Naive thymus-derived CD4-positive, alpha-beta T cell (primary cell): ENCODE measurements at regions not wholly inside any gene's neighbourhood (a gene's known extent, or its start where the extent isn't known, plus 50 kb on each side); places are given as distances from the start of the nearest gene placed in this dataset.

Experiments used
- ATAC-seq: fragments of 150-1000 bp; cut with Tn5 transposase; 2 replicates; pipeline ENCODE4 v1.10.0; 2021; ENCODE audit warnings: mild to moderate bottlenecking, moderate library complexity
- CTCF ChIA-PET: fragments of 350-600 bp; sonication (Branson Sonifier 250); formaldehyde crosslinking; loops from one replicate; lab custom pipeline; 2021; ENCODE audit warnings: antibody characterized with exemption; lab: Charles Lee
- POLR2A ChIA-PET: fragments of 350-600 bp; sonication (Branson Sonifier 250); formaldehyde crosslinking; loops from one replicate; lab custom pipeline; 2021; ENCODE audit warnings: antibody characterized with exemption, inconsistent platforms; lab: Charles Lee
- DNase-seq, 9 donors: peaks; one replicate each; pipeline versions ENCODE4 v3.0.0 to v3.0.0-alpha.2; 2020 to 2022; ENCODE audit warnings: mixed read lengths in 1 of 9
- H3K27ac ChIP-seq: one replicate; pipeline ENCODE4 v1.7.0; 2013; ENCODE audit warnings: mild to moderate bottlenecking, low read depth, low read length, moderate library complexity
- H3K27me3 ChIP-seq, 2 donors: one replicate each; pipeline ENCODE4 v1.7.0; 2013; ENCODE audit warnings: low read length in 2 of 2, mild to moderate bottlenecking in 2 of 2, moderate library complexity in 2 of 2; ENCODE audit not compliant: control insufficient read depth in 2 of 2, insufficient read depth in 2 of 2
- H3K36me3 ChIP-seq, 3 experiments: 1 replicate in 2 of 3; 2 replicates in 1 of 3; pipeline ENCODE4 v1.7.0; 2013; ENCODE audit warnings: low read length in 3 of 3, mild to moderate bottlenecking in 3 of 3, moderate library complexity in 1 of 3; ENCODE audit not compliant: insufficient read depth in 3 of 3, control insufficient read depth in 2 of 3
- H3K4me1 ChIP-seq, 2 donors: one replicate each; pipeline ENCODE4 v1.7.0; 2013; ENCODE audit warnings: low read length in 2 of 2, mild to moderate bottlenecking in 2 of 2, moderate library complexity in 1 of 2; ENCODE audit not compliant: control insufficient read depth in 2 of 2, insufficient read depth in 2 of 2
- H3K4me3 ChIP-seq: 2 replicates; pipeline ENCODE4 v1.7.0; 2013; ENCODE audit warnings: mild to moderate bottlenecking, low read length
- H3K9me3 ChIP-seq, 3 experiments: 1 replicate in 2 of 3; 2 replicates in 1 of 3; pipeline ENCODE4 v1.7.0; 2013; ENCODE audit warnings: low read length in 3 of 3; ENCODE audit not compliant: control insufficient read depth in 2 of 3
- H3K27ac Mint-ChIP-seq, 9 donors: one replicate each; pipeline ENCODE4 v1.8.0; 2020 to 2022; ENCODE audit warnings: mixed read lengths in 9 of 9, mild to moderate bottlenecking in 8 of 9, moderate library complexity in 5 of 9, inconsistent platforms in 2 of 9
- H3K27me3 Mint-ChIP-seq, 5 donors: one replicate each; pipeline ENCODE4 v1.8.0; 2021 to 2022; ENCODE audit warnings: mixed read lengths in 5 of 5, mild to moderate bottlenecking in 1 of 5
- H3K36me3 Mint-ChIP-seq, 5 donors: one replicate each; pipeline ENCODE4 v1.8.0; 2020 to 2022; ENCODE audit warnings: mixed read lengths in 5 of 5, mild to moderate bottlenecking in 3 of 5, inconsistent platforms in 1 of 5
- H3K4me1 Mint-ChIP-seq, 7 donors: one replicate each; pipeline ENCODE4 v1.8.0; 2020 to 2022; ENCODE audit warnings: mixed read lengths in 7 of 7, mild to moderate bottlenecking in 3 of 7, inconsistent platforms in 1 of 7
- H3K4me3 Mint-ChIP-seq, 10 donors: one replicate each; pipeline ENCODE4 v1.8.0; 2020 to 2022; ENCODE audit warnings: mild to moderate bottlenecking in 10 of 10, mixed read lengths in 10 of 10, moderate library complexity in 6 of 10, inconsistent platforms in 2 of 10
- H3K9me3 Mint-ChIP-seq, 11 donors: one replicate each; pipeline ENCODE4 v1.8.0; 2020 to 2022; ENCODE audit warnings: mixed read lengths in 11 of 11, mild to moderate bottlenecking in 4 of 11, inconsistent platforms in 1 of 11, moderate library complexity in 1 of 11
- intact Hi-C, 2 donors: fragments of 100-400 bp; cut with micrococcal nuclease; formaldehyde crosslinking; loops; one replicate each; pipeline ENCODE4 v1.15.1; 2023

- H3K9me3 Mint-ChIP-seq: peaks cover 2 to 20% (median 12%) of the 10 kb centered on the region in 11 donors
- no peaks in the 10 kb centered on the region for H3K36me3 Mint-ChIP-seq
- no peaks in the 10 kb centered on the region for H3K4me1 Mint-ChIP-seq
- no peak overlapping the region for H3K27ac ChIP-seq
- no peaks in the 10 kb centered on the region for H3K9me3 ChIP-seq
- CTCF ChIA-PET: no interaction called here
- H3K27me3 ChIP-seq: no peaks in the 10 kb centered on the region
- no peaks in the 10 kb centered on the region for H3K27me3 Mint-ChIP-seq
- DNase-seq (no peak), ATAC-seq (no peak)
- H3K27ac Mint-ChIP-seq: no peak overlapping the region
- no peaks in the 10 kb centered on the region for H3K4me1 ChIP-seq
- intact Hi-C loops: no loop called here
- H3K36me3 ChIP-seq: no peaks in the 10 kb centered on the region
- H3K4me3 ChIP-seq: no peak overlapping the region
- POLR2A ChIA-PET: no interaction called here
- H3K4me3 Mint-ChIP-seq: no peak overlapping the region
Observed at GRCh38 chr2:51888120-51888519, 856.2 kb upstream of the NRXN1 start.

DNA sequence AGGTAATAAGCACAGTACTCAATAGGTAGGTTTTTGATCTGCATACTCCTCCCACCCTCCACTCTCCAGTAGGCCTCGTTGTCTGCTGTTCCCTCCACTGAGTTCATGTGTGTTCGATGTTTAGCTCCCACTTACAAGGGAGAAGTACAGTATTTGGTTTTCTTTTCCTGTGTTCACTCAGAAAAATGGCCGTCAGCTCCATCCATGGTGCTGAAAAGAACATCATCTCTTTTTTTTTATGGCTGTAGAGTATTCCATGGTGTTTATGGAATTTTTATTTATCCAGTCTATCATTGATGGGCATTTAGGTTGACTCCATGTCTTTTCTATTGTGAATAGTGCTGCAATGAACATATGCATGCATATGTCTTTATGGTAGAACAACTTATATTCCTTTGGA lies 849.7 kb upstream of the NRXN1 start:
- CTCF ChIA-PET: no interaction called here
- Mint-ChIP-seq H3K27me3 (no peaks in the 10 kb centered on the region), H3K36me3 (no peaks in the 10 kb centered on the region)

DNA sequence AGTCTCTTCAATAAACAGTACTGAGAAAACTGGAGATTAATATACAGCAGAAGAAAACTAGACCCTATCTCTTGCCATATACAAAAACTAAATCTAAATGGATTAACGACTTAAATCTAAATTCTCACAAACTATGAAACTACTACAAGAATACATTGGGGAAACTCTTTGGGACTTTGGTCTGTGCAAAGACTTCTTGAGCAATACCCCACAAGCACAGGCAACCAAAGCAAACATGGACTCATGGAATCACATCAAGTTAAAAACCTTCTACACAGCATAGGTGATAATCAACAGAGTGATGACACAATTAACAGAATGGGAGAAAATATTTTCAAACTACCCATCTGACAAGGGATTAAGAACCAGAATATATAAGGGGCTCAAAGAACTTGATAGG lies 848.2 kb upstream of the NRXN1 start:
- no peak overlapping the region for H3K4me3 ChIP-seq
- no peaks in the 10 kb centered on the region for H3K4me1 ChIP-seq
- ATAC-seq (no peak), DNase-seq (no peak)
- intact Hi-C loops: no loop called here
- H3K9me3 Mint-ChIP-seq: peaks cover 0 to 35% (median 11%) of the 10 kb centered on the region in 11 donors
- H3K4me3 Mint-ChIP-seq: no peak overlapping the region
- POLR2A ChIA-PET: no interaction called here
- no peaks in the 10 kb centered on the region for H3K36me3 ChIP-seq
- no peaks in the 10 kb centered on the region for H3K4me1 Mint-ChIP-seq
- peaks cover 0 to 9% (median 0%) of the 10 kb centered on the region in 3 experiments for H3K9me3 ChIP-seq
- no peaks in the 10 kb centered on the region for H3K27me3 Mint-ChIP-seq
- H3K36me3 Mint-ChIP-seq: no peaks in the 10 kb centered on the region
- H3K27ac ChIP-seq: no peak overlapping the region
- CTCF ChIA-PET: no interaction called here
- H3K27me3 ChIP-seq: no peaks in the 10 kb centered on the region
- H3K27ac Mint-ChIP-seq: no peak overlapping the region

More for the DNA sequence above, 849.7 kb upstream of the NRXN1 start:
- no peaks in the 10 kb centered on the region for H3K27me3 ChIP-seq
- POLR2A ChIA-PET: no interaction called here
- no peaks in the 10 kb centered on the region for H3K9me3 ChIP-seq
- H3K27ac ChIP-seq: no peak overlapping the region
- Mint-ChIP-seq H3K4me1 (no peaks in the 10 kb centered on the region), H3K27ac (no peak overlapping the region), H3K4me3 (no peak overlapping the region), H3K9me3 (peaks cover 0 to 37% (median 11%) of the 10 kb centered on the region in 11 donors)
- ATAC-seq: no peak
- no peak overlapping the region for H3K4me3 ChIP-seq
- intact Hi-C loops: no loop called here
- DNase-seq: no peak
- no peaks in the 10 kb centered on the region for H3K4me1 ChIP-seq
- no peaks in the 10 kb centered on the region for H3K36me3 ChIP-seq

DNA sequence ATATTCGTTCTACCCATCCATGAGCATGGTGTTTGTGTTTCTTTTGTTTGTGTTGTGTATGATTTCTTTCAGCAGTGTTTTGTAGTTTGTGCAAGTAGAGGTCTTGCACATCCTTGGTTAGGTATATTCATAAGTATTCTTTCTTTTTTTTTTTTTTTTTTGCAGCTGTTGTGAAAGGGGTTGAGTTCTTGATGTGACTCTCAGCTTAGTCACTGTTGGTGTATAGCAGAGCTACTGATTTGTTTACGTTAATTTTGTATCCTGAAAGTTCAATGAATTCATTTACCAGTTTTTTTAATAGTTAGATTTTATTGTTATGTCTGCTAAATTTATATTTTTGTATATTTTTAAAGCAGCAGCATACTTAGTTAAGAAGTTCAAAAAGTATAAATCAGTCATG lies 834.4 kb upstream of the NRXN1 start:
- Histone ChIP-seq H3K36me3 (no peaks in the 10 kb centered on the region), H3K27ac (no peak overlapping the region), H3K27me3 (no peaks in the 10 kb centered on the region), H3K9me3 (no peaks in the 10 kb centered on the region), H3K4me3 (no peak overlapping the region), H3K4me1 (no peaks in the 10 kb centered on the region)
- peaks cover 0 to 24% (median 14%) of the 10 kb centered on the region in 11 donors for H3K9me3 Mint-ChIP-seq
- ChIA-PET POLR2A (no interaction called here), CTCF (no interaction called here)
- intact Hi-C loops: no loop called here
- H3K4me3 Mint-ChIP-seq: no peak overlapping the region
- H3K4me1 Mint-ChIP-seq: no peaks in the 10 kb centered on the region
- H3K27me3 Mint-ChIP-seq: no peaks in the 10 kb centered on the region
- no peak overlapping the region for H3K27ac Mint-ChIP-seq
- no peaks in the 10 kb centered on the region for H3K36me3 Mint-ChIP-seq
- ATAC-seq (no peak), DNase-seq (no peak)

DNA sequence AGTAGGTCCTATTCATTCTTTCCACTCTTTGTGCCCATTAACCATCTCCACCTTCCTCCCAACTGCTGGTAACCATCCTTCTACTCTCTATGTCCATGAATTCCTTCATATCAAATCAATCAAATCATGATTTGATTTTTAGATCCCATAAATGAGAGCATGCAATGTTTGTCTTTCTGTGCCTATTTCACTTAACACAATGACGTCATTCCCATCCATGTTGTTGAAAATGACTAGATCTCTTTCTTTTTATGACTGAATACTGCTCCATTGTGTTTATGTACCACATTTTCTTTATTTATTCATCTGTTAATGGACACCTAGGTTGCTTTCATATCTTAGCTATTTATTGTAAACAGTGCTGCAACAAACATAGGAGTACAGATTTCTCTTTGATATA lies 827.3 kb upstream of the NRXN1 start:
- Mint-ChIP-seq H3K36me3 (no peaks in the 10 kb centered on the region), H3K27ac (no peak overlapping the region)
- POLR2A ChIA-PET: no interaction called here

DNA sequence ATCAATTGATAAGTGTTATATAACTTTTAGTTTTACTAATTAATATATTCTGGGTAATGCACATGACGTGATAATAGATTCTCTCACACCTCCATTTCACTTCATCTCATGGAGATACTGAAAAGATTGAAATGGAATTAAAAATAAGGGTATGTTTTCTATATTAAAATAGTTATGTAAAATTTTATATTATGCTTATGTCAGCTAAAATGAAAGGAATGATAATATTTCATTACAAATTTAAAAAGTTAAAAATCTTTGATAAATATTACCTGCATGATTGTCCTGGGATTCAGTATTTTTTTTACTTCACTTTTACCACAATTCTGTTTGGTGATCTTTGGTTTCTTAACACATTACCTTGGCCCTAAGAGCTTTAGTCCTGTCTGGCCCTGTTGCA lies 823.8 kb upstream of the NRXN1 start:
- no peak overlapping the region for H3K4me3 Mint-ChIP-seq
- H3K27me3 Mint-ChIP-seq: no peaks in the 10 kb centered on the region
- intact Hi-C loops: no loop called here

More for the DNA sequence above, 827.3 kb upstream of the NRXN1 start:
- Histone ChIP-seq H3K27me3 (no peaks in the 10 kb centered on the region), H3K4me1 (no peaks in the 10 kb centered on the region), H3K36me3 (no peaks in the 10 kb centered on the region), H3K9me3 (no peaks in the 10 kb centered on the region), H3K4me3 (no peak overlapping the region), H3K27ac (no peak overlapping the region)
- intact Hi-C loops: no loop called here
- DNase-seq: no peak
- no peak overlapping the region for H3K4me3 Mint-ChIP-seq
- CTCF ChIA-PET: no interaction called here
- ATAC-seq: no peak
- H3K4me1 Mint-ChIP-seq: no peaks in the 10 kb centered on the region
- H3K27me3 Mint-ChIP-seq: no peaks in the 10 kb centered on the region
- H3K9me3 Mint-ChIP-seq: peaks cover 2 to 19% (median 8%) of the 10 kb centered on the region in 11 donors

GRCh38 chr2:51846796-51847195 lies 814.9 kb upstream of the NRXN1 start:
- no peak overlapping the region for H3K27ac Mint-ChIP-seq
- H3K9me3 ChIP-seq: no peaks in the 10 kb centered on the region
- H3K4me1 ChIP-seq: no peaks in the 10 kb centered on the region
- H3K36me3 Mint-ChIP-seq: no peaks in the 10 kb centered on the region
- H3K36me3 ChIP-seq: no peaks in the 10 kb centered on the region
- CTCF ChIA-PET: no interaction called here
- no peak for ATAC-seq
- no peaks in the 10 kb centered on the region for H3K27me3 Mint-ChIP-seq
- no peak overlapping the region for H3K4me3 Mint-ChIP-seq
- no peak overlapping the region for H3K27ac ChIP-seq
- DNase-seq: no peak
- intact Hi-C loops: no loop called here
- peaks cover 0 to 31% (median 10%) of the 10 kb centered on the region in 11 donors for H3K9me3 Mint-ChIP-seq
- no peaks in the 10 kb centered on the region for H3K4me1 Mint-ChIP-seq
- H3K27me3 ChIP-seq: no peaks in the 10 kb centered on the region
- H3K4me3 ChIP-seq: no peak overlapping the region
- POLR2A ChIA-PET: no interaction called here

More for the DNA sequence above, 823.8 kb upstream of the NRXN1 start:
- POLR2A ChIA-PET: no interaction called here
- Histone ChIP-seq H3K9me3 (no peaks in the 10 kb centered on the region), H3K36me3 (no peaks in the 10 kb centered on the region), H3K27ac (no peak overlapping the region), H3K27me3 (no peaks in the 10 kb centered on the region), H3K4me1 (no peaks in the 10 kb centered on the region), H3K4me3 (no peak overlapping the region)
- CTCF ChIA-PET: no interaction called here
- Mint-ChIP-seq H3K27ac (no peak overlapping the region), H3K4me1 (no peaks in the 10 kb centered on the region), H3K36me3 (no peaks in the 10 kb centered on the region), H3K9me3 (peaks cover 2 to 16% (median 10%) of the 10 kb centered on the region in 11 donors)
- DNase-seq: no peak
- no peak for ATAC-seq
